GM12878 (cell line): ENCODE measurements at regions not wholly inside any gene's neighbourhood (a gene's known extent, or its start where the extent isn't known, plus 50 kb on each side); places are given as distances from the start of the nearest gene placed in this dataset.

Experiments
- ATAC-seq: fragments of 200-7000 bp; cut with Tn5 transposase; 3 replicates; pipeline ENCODE4 v1.9.1; 2020; ENCODE audit warnings: mild to moderate bottlenecking, moderate library complexity
- BruUV-seq: library from RNA; stranded (reverse); fragments of 400-500 nt; replicated peaks from 2 replicates; lab custom pipeline; 2021; lab: Mats Ljungman, UMichigan
- CTCF ChIA-PET: fragments of 300-600 bp; sonication (Branson Sonifier 250); formaldehyde crosslinking; extraction: SDS; loops from one replicate; lab custom pipeline; 2021; ENCODE audit warnings: inconsistent platforms; lab: Yijun Ruan, JAX
- POLR2A ChIA-PET: fragments of 350-600 bp; formaldehyde crosslinking; extraction: SDS; loops from one replicate; lab custom pipeline; 2021; ENCODE audit warnings: inconsistent platforms; lab: Charles Lee
- RAD21 ChIA-PET: fragments of 300-600 bp; sonication (Branson Sonifier 250); formaldehyde crosslinking; loops from one replicate; lab custom pipeline; 2023; ENCODE audit warnings: antibody characterized with exemption; ENCODE audit not compliant: unreplicated experiment; lab: Charles Lee
- SMC1A ChIA-PET: fragments of 300-600 bp; sonication (Branson Sonifier 250); formaldehyde crosslinking; loops from one replicate; lab custom pipeline; 2023; ENCODE audit not compliant: unreplicated experiment, uncharacterized antibody; lab: Charles Lee
- DNase-seq: peaks from one replicate; pipeline ENCODE4 v3.0.0-alpha.2; 2011; ENCODE audit warnings: low read depth, low spot score
- FAIRE-seq: peaks from 3 replicates; lab custom pipeline; 2011; peaks lifted over from hg19 to GRCh38; lab: Jason Lieb, UNC
- H2AFZ ChIP-seq: 2 replicates; pipeline ENCODE4 v1.6.0; 2011; ENCODE audit warnings: low read depth, low read length, control low read depth; ENCODE audit not compliant: control insufficient read depth
- H3K27ac ChIP-seq: 2 replicates; pipeline ENCODE4 v1.5.1; 2011; ENCODE audit warnings: control low read depth; ENCODE audit not compliant: control insufficient read depth, insufficient read depth
- H3K27me3 ChIP-seq, 2 experiments: replicated peaks in 1 of 2; 2 replicates each; pipeline versions ENCODE4 v1.6.0 to v1.6.1; 2011; ENCODE audit warnings: low read length in 1 of 2; ENCODE audit not compliant: control insufficient read depth in 2 of 2, insufficient read depth in 2 of 2
- H3K36me3 ChIP-seq, 2 experiments: 2 replicates each; pipeline ENCODE4 v1.5.1; 2011; ENCODE audit warnings: low read length in 1 of 2; ENCODE audit not compliant: control insufficient read depth in 2 of 2, insufficient read depth in 2 of 2
- H3K4me1 ChIP-seq: 2 replicates; pipeline ENCODE4 v1.6.1; 2011; ENCODE audit warnings: mild to moderate bottlenecking, low read length, moderate library complexity, mixed read lengths; ENCODE audit not compliant: control insufficient read depth, insufficient read depth
- H3K4me2 ChIP-seq: 2 replicates; pipeline ENCODE4 v1.6.0; 2011; ENCODE audit warnings: control low read depth; ENCODE audit not compliant: control insufficient read depth, insufficient read depth
- H3K4me3 ChIP-seq: fragments of 200-600 bp; sonication (generic); 2 replicates; pipeline ENCODE4 v1.5.1; 2016
- H3K79me2 ChIP-seq: 2 replicates; pipeline ENCODE4 v1.6.0; 2011; ENCODE audit warnings: low read length; ENCODE audit not compliant: control insufficient read depth, insufficient read depth
- H3K9ac ChIP-seq: 2 replicates; pipeline ENCODE4 v1.8.0; 2011; ENCODE audit warnings: low read length, control low read depth, mixed read lengths; ENCODE audit not compliant: control insufficient read depth, insufficient read depth
- H3K9me3 ChIP-seq: replicated peaks from 3 replicates; pipeline ENCODE4 v1.5.1; 2011; ENCODE audit warnings: mild to moderate bottlenecking, low read length; ENCODE audit not compliant: control insufficient read depth, insufficient read depth
- H4K20me1 ChIP-seq: 2 replicates; pipeline ENCODE4 v1.6.0; 2011; ENCODE audit not compliant: control insufficient read depth, insufficient read depth
- ASH2L ChIP-seq: fragments of 300-600, 200-600 bp; sonication (generic); IDR thresholded peaks from 2 replicates; pipeline ENCODE4 v1.6.1; 2017; ENCODE audit warnings: low read depth, mild to moderate bottlenecking, borderline replicate concordance
- ATF3 ChIP-seq: IDR thresholded peaks from 2 replicates; pipeline ENCODE4 v1.6.1; 2011; ENCODE audit warnings: low read depth, mild to moderate bottlenecking, low read length, moderate library complexity, borderline replicate concordance; ENCODE audit errors: extremely low read depth
- ATF7 ChIP-seq: fragments of 450-650 bp; IDR thresholded peaks from 2 replicates; pipeline ENCODE4 v1.6.1; 2016; ENCODE audit warnings: low read depth, mild to moderate bottlenecking
- BCL11A ChIP-seq: IDR thresholded peaks from 2 replicates; pipeline ENCODE4 v1.6.1; 2011; ENCODE audit warnings: low read depth, low read length
- BRCA1 ChIP-seq: IDR thresholded peaks from 2 replicates; pipeline ENCODE4 v1.6.1; 2011; ENCODE audit warnings: low read depth, low read length, improper control_type of control experiment
- CHD4 ChIP-seq: fragments of 200-600 bp; sonication (generic); IDR thresholded peaks from 2 replicates; pipeline ENCODE4 v1.6.1; 2016; ENCODE audit warnings: mild to moderate bottlenecking
- ESRRA ChIP-seq: IDR thresholded peaks from 2 replicates; pipeline ENCODE4 v1.6.1; 2012; ENCODE audit warnings: mild to moderate bottlenecking, low read length, improper control_type of control experiment
- GABPA ChIP-seq: IDR thresholded peaks from 2 replicates; pipeline ENCODE4 v1.6.1; 2014; ENCODE audit warnings: antibody characterized with exemption, low read depth, mild to moderate bottlenecking, inconsistent platforms
- HCFC1 ChIP-seq: fragments of 150-350 bp; IDR thresholded peaks from 2 replicates; pipeline ENCODE4 v1.6.1; 2014; ENCODE audit warnings: low read length
- HDAC2 ChIP-seq: fragments of 200-600 bp; sonication (generic); IDR thresholded peaks from 2 replicates; pipeline ENCODE4 v1.6.1; 2017
- KDM1A ChIP-seq: fragments of 200-600 bp; sonication (generic); IDR thresholded peaks from 2 replicates; pipeline ENCODE4 v1.6.1; 2016; ENCODE audit warnings: borderline replicate concordance
- NFYA ChIP-seq: IDR thresholded peaks from 2 replicates; pipeline ENCODE4 v1.6.1; 2011; ENCODE audit warnings: low read depth, mild to moderate bottlenecking, low read length, improper control_type of control experiment, borderline replicate concordance
- NR2C2 ChIP-seq: IDR thresholded peaks from 2 replicates; pipeline ENCODE4 v1.6.1; 2011; ENCODE audit warnings: borderline replicate concordance, low read depth; ENCODE audit not compliant: control insufficient read depth, insufficient read length
- POLR2AphosphoS2 ChIP-seq: IDR thresholded peaks from 2 replicates; pipeline ENCODE4 v1.6.1; 2011; ENCODE audit warnings: low read depth, mild to moderate bottlenecking, low read length, improper control_type of control experiment, moderate library complexity
- RAD51 ChIP-seq: fragments of 450-650 bp; IDR thresholded peaks from 2 replicates; pipeline ENCODE4 v1.6.1; 2016; ENCODE audit warnings: moderate library complexity, mild to moderate bottlenecking, inconsistent platforms
- SRF ChIP-seq, 2 experiments: IDR thresholded peaks; 2 replicates each; pipeline ENCODE4 v1.6.1; 2011; ENCODE audit warnings: low read depth in 2 of 2, low read length in 2 of 2, mild to moderate bottlenecking in 1 of 2, moderate library complexity in 1 of 2
- TCF12 ChIP-seq: IDR thresholded peaks from 2 replicates; pipeline ENCODE4 v1.6.1; 2011; ENCODE audit warnings: low read depth, mild to moderate bottlenecking, low read length
- WGBS: methylation state at CpG from one replicate; pipeline ENCODE4 v1.1.6; 2016; ENCODE audit warnings: low lambda C conversion rate; ENCODE audit not compliant: insufficient replicate concordance, insufficient coverage; ENCODE audit errors: missing lambda C conversion rate; 5-methylcytosine and 5-hydroxymethylcytosine counted together
- in situ Hi-C: fragments of 300-500 bp; cut with MboI; formaldehyde crosslinking; loops from 9 replicates; pipeline ENCODE4 v1.14.3; 2018; ENCODE audit warnings: mixed read lengths
- intact Hi-C: fragments of 100-400 bp; cut with micrococcal nuclease; formaldehyde crosslinking; loops from one replicate; pipeline ENCODE4 v1.14.2; 2022; ENCODE audit not compliant: unreplicated experiment
- TF ChIP-seq, protein P1 (sequence below), 3 experiments: IDR thresholded peaks in 2 of 3; conservative IDR thresholded peaks in 1 of 3; 2 replicates each; pipeline ENCODE4 v1.5.1; 2011; ENCODE audit warnings: low read depth in 3 of 3, low read length in 3 of 3, mild to moderate bottlenecking in 3 of 3, control low read depth in 2 of 3, moderate library complexity in 2 of 3, inconsistent platforms in 1 of 3, mixed read lengths in 1 of 3; ENCODE audit not compliant: control insufficient read depth in 2 of 3, insufficient read depth in 1 of 3; ENCODE audit errors: extremely low read depth in 1 of 3

DNA sequence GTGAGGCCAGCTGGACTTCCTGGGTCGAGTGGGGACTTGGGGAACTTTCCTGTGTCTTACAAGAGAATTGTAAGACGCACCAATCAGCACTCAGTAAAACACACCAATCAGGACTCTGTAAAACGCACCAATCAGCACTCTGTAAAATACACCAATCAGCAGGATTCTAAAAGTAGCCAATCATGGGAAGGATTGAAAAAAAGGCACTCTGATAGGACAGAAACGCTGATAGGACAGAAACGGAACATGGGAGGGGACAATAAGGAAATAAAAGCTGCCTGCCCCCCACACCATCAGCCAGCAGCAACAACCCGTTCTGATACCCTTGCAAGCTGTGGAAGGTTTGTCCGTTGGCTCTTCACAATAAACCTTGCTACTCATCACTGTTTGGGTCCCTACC, 73.1 kb upstream of the SGCG start:
- Histone ChIP-seq H3K4me1 (no peaks in the 10 kb centered on the region), H3K27me3 (no peaks in the 10 kb centered on the region), H2AFZ (no peak overlapping the region), H3K9me3 (no peaks in the 10 kb centered on the region; the same call in 2 of the 3 replicates), H4K20me1 (no peaks in the 10 kb centered on the region), H3K27ac (no peak overlapping the region), H3K4me3 (no peak overlapping the region), H3K9ac (no peak overlapping the region), H3K4me2 (no peak overlapping the region), H3K79me2 (no peaks in the 10 kb centered on the region), H3K36me3 (no peaks in the 10 kb centered on the region)
- in situ Hi-C loops, result no loop called here
- ChIA-PET POLR2A (no interaction called here), SMC1A (no interaction called here), CTCF (no interaction called here), RAD21 (no interaction called here)
- BruUV-seq, result no TSS peak
- WGBS, result 23% methylated on average over 7 of the region's 7 CpGs
- TF ChIP-seq RAD51 (no peak), NR2C2 (no peak), BRCA1 (no peak), SRF (IDR thresholded peaks at IDR 0.05; ENCODE audit: low read depth in 2 of 2, low read length in 2 of 2) (no peak), TCF12 (no peak), CHD4 (no peak), ATF7 (no peak), POLR2AphosphoS2 (no peak), HCFC1 (no peak), ATF3 (no peak), ESRRA (no peak), HDAC2 (no peak), BCL11A (no peak), NFYA (no peak), KDM1A (no peak), ASH2L (no peak), GABPA (no peak)
- TF ChIP-seq, protein P1, sequence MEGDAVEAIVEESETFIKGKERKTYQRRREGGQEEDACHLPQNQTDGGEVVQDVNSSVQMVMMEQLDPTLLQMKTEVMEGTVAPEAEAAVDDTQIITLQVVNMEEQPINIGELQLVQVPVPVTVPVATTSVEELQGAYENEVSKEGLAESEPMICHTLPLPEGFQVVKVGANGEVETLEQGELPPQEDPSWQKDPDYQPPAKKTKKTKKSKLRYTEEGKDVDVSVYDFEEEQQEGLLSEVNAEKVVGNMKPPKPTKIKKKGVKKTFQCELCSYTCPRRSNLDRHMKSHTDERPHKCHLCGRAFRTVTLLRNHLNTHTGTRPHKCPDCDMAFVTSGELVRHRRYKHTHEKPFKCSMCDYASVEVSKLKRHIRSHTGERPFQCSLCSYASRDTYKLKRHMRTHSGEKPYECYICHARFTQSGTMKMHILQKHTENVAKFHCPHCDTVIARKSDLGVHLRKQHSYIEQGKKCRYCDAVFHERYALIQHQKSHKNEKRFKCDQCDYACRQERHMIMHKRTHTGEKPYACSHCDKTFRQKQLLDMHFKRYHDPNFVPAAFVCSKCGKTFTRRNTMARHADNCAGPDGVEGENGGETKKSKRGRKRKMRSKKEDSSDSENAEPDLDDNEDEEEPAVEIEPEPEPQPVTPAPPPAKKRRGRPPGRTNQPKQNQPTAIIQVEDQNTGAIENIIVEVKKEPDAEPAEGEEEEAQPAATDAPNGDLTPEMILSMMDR (IDR thresholded peaks at IDR 0.05 in 2 of 3, conservative IDR thresholded peaks at IDR 0.05 in 1 of 3; ENCODE audit: control insufficient read depth in 2 of 3, extremely low read depth in 1 of 3, insufficient read depth in 1 of 3, low read depth in 3 of 3, low read length in 3 of 3), result no peak
- FAIRE-seq (no peak), DNase-seq (no peak), ATAC-seq (no peak)
- intact Hi-C loops, result no loop called here
